Cardiac muscle cell (in vitro differentiated cells and primary cell): ENCODE measurements at regions not wholly inside any gene's neighbourhood (a gene's known extent, or its start where the extent isn't known, plus 50 kb on each side); places are given as distances from the start of the nearest gene placed in this dataset.
"Not testable (repeated sequence)": the region's sequence is repeated elsewhere in the genome, so short reads cannot be mapped to it uniquely, and the experiment has no call there.

Source experiments
- DNase-seq, 2 donors: peaks; one replicate each; pipeline versions ENCODE4 v3.0.0 to v3.0.0-alpha.2; 2010 to 2017; ENCODE audit warnings: low read depth in 1 of 2, low spot score in 1 of 2
- H3K27ac ChIP-seq: fragments of 200-600 bp; sonication (generic); 2 replicates; pipeline ENCODE4 v1.5.1; 2016
- H3K27me3 ChIP-seq: fragments of 200-600 bp; sonication (generic); 2 replicates; pipeline ENCODE4 v1.6.0; 2016; ENCODE audit warnings: control low read depth
- H3K36me3 ChIP-seq: fragments of 200-600 bp; sonication (generic); 2 replicates; pipeline ENCODE4 v1.5.1; 2016; ENCODE audit warnings: control low read depth
- H3K4me1 ChIP-seq: fragments of 200-600 bp; sonication (generic); 2 replicates; pipeline ENCODE4 v1.8.1; 2017; ENCODE audit warnings: low read depth, mild to moderate bottlenecking, mixed run types
- H3K4me3 ChIP-seq: fragments of 200-600 bp; sonication (generic); 2 replicates; pipeline ENCODE4 v1.5.1; 2016; ENCODE audit warnings: mild to moderate bottlenecking
- H3K9me3 ChIP-seq: fragments of 200-600 bp; sonication (generic); 2 replicates; pipeline ENCODE4 v1.5.1; 2017; ENCODE audit warnings: low read depth, mild to moderate bottlenecking, control low read depth
- TF ChIP-seq, protein P1 (sequence below): IDR thresholded peaks from 2 replicates; pipeline ENCODE4 v1.5.1; 2012; ENCODE audit warnings: low read depth, mild to moderate bottlenecking, low read length

DNA sequence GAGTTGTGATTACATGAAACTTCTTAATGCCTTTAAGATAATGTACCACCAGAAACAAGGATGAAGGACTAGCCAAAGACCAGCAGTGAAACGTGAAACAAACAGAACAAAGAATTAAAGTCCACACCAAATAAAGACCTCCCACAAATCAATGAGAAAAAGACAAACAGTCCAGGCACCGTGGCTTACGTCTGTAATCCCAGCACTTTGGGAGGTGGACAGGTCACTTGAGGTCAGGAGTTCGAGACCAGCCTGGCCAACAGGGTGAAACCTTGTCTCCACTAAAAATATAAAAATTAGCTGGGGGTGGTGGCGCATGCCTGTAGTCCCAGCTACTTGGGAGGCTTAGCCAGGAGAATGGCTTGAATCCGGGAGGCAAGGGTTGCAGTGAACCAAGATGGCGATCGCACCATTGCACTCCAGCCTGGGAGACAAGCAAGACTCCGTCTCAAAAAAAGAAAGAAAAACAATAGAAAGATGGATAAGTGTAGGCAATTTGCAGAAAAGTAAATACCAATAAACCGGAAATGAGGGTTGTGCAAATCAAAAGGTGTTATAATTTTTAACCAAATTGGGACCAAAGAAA, 167.8 kb upstream of the GRK3 start:
- Histone ChIP-seq H3K4me3 (no peak overlapping the region), H3K9me3 (no peaks in the 10 kb centered on the region), H3K27me3 (no peaks in the 10 kb centered on the region), H3K4me1 (no peaks in the 10 kb centered on the region), H3K36me3 (no peaks in the 10 kb centered on the region), H3K27ac (no peak overlapping the region)
- DNase-seq, result no peak
- TF ChIP-seq, protein P1, sequence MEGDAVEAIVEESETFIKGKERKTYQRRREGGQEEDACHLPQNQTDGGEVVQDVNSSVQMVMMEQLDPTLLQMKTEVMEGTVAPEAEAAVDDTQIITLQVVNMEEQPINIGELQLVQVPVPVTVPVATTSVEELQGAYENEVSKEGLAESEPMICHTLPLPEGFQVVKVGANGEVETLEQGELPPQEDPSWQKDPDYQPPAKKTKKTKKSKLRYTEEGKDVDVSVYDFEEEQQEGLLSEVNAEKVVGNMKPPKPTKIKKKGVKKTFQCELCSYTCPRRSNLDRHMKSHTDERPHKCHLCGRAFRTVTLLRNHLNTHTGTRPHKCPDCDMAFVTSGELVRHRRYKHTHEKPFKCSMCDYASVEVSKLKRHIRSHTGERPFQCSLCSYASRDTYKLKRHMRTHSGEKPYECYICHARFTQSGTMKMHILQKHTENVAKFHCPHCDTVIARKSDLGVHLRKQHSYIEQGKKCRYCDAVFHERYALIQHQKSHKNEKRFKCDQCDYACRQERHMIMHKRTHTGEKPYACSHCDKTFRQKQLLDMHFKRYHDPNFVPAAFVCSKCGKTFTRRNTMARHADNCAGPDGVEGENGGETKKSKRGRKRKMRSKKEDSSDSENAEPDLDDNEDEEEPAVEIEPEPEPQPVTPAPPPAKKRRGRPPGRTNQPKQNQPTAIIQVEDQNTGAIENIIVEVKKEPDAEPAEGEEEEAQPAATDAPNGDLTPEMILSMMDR, result no peak

DNA sequence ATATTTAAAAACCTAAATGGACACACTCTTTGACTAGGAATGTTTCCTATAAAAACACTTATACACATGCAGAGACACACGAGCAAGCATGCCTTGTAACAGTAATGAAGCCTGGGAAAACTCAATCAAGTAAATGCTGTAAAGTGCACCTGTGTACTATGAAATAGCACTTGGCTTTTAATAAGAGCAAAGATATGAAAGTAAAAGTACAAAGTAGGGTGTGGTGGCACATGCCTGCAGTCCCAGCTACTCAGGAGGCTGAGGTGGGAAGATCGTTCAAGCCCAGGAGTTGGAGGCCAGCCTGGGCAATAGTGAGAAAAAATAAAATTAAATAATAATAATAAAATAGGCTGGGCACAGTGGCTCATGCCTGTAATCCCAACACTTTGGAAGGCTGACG, 166.9 kb upstream of the GRK3 start:
- no peak overlapping the region for H3K4me3 ChIP-seq
- H3K4me1 ChIP-seq, result no peaks in the 10 kb centered on the region
- no peaks in the 10 kb centered on the region for H3K27me3 ChIP-seq
- no peaks in the 10 kb centered on the region for H3K36me3 ChIP-seq
- no peak for DNase-seq
- H3K27ac ChIP-seq, result no peak overlapping the region
- no peaks in the 10 kb centered on the region for H3K9me3 ChIP-seq
- TF ChIP-seq, protein P1, result no peak

DNA sequence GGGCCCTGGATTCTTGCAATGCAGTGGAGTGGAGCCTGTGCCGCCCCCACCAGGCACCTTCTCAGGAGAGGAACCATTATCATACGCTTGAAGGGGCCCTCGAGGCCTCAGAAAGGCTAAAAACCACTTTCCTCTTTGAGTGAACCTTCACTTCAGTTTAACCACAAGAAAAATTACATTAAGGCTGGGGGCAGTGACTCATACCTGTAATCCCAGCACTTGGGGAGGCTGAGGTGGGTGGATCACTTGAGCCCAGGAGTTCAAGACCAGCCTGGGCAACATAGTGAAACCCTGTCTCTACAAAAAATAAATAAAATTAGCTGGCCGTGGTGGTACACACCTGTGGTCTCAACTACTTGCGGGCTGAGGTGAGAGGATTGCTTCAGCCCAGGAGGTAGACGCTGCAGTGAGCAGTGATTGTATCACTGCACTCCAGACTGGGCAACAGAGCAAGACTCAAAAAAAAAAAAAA, 165.8 kb upstream of the GRK3 start:
- DNase-seq, H3K36me3 ChIP-seq, H3K27me3 ChIP-seq, H3K9me3 ChIP-seq, H3K4me3 ChIP-seq, H3K27ac ChIP-seq, H3K4me1 ChIP-seq: not testable (repeated sequence)

DNA sequence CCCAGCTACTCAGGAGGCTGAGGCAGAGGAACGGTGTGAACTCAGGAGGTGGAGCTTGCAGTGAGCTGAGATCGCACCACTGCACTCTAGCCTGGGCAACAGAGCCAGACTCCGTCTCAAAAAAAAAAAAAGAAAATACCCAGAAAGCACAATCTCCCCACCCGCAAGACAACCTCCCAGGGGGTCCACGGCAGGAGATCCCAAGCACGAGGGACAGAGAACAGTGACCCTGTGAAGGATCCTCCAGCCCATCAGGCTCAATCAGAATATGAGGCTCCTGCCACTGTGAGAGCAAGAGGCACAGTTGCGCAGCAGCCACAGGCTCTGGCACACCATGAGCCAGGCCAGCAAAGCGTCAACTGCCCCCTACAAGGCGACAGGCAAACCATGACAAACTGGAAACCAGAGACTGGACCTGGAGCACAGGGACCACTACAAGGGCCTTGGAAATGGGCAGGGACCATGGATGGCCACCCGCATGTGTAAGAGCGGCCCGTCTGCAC, 164.8 kb upstream of the GRK3 start:
- Histone ChIP-seq H3K4me3 (no peak overlapping the region), H3K9me3 (no peaks in the 10 kb centered on the region), H3K27me3 (no peaks in the 10 kb centered on the region), H3K36me3 (no peaks in the 10 kb centered on the region), H3K4me1 (peaks cover 12% of the 10 kb centered on the region), H3K27ac (no peak overlapping the region)
- no peak for DNase-seq
- TF ChIP-seq, protein P1, result no peak

DNA sequence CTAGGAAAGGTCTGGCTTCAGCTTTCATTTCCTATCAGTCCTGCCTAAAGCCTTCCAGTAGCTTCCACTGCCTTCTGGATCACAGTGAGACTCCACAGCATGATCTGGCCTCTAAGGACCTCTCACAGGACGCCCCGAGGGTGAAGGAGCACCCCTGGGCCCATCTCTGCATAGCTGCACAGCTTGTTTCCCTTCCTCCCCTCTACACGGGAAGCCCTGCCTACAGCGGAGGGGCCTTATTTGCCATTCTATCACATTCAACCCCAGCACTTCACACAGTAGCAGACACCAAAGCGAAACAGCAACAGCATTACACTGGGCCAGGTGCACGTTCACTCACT, 162.3 kb upstream of the GRK3 start:
- Histone ChIP-seq H3K9me3 (no peaks in the 10 kb centered on the region), H3K4me1 (peaks cover 12% of the 10 kb centered on the region), H3K27ac (no peak overlapping the region), H3K36me3 (no peaks in the 10 kb centered on the region), H3K27me3 (no peaks in the 10 kb centered on the region), H3K4me3 (no peak overlapping the region)
- no peak for DNase-seq
- TF ChIP-seq, protein P1, result no peak

DNA sequence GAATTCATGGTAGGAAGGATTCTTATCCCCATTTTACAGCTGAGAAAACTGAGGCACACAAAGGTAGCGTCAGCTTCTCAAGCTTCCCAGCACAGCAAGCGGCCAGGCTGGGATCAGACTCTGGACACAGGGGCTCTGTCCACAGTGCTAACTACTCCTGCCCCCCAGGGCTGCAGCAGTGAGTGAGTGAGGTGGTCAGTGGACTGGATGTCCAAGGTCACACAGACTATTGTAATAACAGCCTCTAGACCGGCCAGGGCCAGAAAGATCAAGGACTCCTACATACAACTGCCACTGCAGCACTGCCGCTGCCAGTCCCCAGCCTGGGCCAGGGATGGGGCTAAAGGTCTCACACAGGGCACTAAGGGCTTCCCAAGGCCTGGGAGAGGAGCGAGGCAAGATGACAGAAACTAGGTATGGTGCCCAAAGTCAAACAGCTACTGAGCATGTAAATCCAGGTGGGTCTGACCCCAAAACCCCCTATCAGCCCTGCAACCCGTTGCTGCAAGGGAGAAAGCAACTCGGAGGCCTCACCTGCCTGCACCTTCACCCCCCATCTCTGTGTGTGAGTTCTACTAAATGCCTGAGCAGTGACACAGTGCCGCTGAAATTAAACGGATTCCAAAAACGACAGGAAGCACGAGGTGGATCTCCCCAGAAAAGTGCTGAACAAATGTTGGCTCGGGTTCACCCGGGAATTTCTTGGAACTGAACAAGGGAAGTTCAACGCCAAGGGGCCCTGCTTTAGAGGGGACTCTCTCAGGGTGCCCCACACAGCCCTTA, 161.8 kb upstream of the GRK3 start:
- Histone ChIP-seq H3K27ac (no peak overlapping the region), H3K36me3 (no peaks in the 10 kb centered on the region)
- DNase-seq, result peak in 1 of 2 donors; percentile 56

More for the DNA sequence above, 161.8 kb upstream of the GRK3 start:
- TF ChIP-seq, protein P1, result no peak
- Histone ChIP-seq H3K4me1 (peaks cover 12% of the 10 kb centered on the region), H3K9me3 (no peaks in the 10 kb centered on the region), H3K4me3 (no peak overlapping the region), H3K27me3 (no peaks in the 10 kb centered on the region)
